ENCODE measurements at regions not wholly inside any gene's neighbourhood (a gene's known extent, or its start where the extent isn't known, plus 50 kb on each side); places are given as distances from the start of the nearest gene placed in this dataset.

DNA sequence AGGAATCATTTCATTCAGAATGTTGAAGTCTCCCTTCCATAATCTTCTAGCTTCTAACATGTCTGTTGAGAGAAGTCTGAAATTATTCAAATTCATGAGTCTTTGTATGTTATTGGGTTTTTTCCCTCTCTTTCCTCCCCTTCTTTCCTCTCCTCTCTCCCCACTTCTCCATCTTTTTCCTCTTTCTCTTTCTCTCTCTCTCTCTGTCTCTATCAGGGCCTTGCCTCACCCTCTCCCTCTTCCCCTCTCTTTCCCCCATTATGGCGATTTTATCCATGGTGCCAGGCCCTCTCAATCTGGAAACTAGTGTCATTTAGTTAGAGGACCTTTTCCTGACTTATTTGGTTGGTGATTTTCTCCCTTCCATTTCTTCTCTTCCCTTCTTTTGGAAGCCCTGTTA, 147.3 kb downstream of the SST start:
- TF ChIP-seq, protein P1, sequence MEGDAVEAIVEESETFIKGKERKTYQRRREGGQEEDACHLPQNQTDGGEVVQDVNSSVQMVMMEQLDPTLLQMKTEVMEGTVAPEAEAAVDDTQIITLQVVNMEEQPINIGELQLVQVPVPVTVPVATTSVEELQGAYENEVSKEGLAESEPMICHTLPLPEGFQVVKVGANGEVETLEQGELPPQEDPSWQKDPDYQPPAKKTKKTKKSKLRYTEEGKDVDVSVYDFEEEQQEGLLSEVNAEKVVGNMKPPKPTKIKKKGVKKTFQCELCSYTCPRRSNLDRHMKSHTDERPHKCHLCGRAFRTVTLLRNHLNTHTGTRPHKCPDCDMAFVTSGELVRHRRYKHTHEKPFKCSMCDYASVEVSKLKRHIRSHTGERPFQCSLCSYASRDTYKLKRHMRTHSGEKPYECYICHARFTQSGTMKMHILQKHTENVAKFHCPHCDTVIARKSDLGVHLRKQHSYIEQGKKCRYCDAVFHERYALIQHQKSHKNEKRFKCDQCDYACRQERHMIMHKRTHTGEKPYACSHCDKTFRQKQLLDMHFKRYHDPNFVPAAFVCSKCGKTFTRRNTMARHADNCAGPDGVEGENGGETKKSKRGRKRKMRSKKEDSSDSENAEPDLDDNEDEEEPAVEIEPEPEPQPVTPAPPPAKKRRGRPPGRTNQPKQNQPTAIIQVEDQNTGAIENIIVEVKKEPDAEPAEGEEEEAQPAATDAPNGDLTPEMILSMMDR (optimal IDR thresholded peaks at IDR 0.05 in 1 of 3, IDR thresholded peaks at IDR 0.05 in 1 of 3, conservative IDR thresholded peaks at IDR 0.05 in 1 of 3; ENCODE audit: extremely low read depth in 1 of 3, insufficient read depth in 2 of 3, low read length in 3 of 3): no peak
- TF ChIP-seq EZH2 (IDR thresholded peaks at IDR 0.05; ENCODE audit: low read length): no peak
- Histone ChIP-seq H2AFZ (ENCODE audit: control insufficient read depth, low read length) (no peak overlapping the region), H3K27me3 (ENCODE audit: control insufficient read depth, extremely low read depth, insufficient read depth, low read length) (peaks cover 3% of the 10 kb centered on the region), H3K9ac (ENCODE audit: control insufficient read depth, extremely low read depth, insufficient read depth, low read length) (no peak overlapping the region), H3K4me1 (ENCODE audit: control insufficient read depth, extremely low read depth, insufficient read depth, low read length) (no peaks in the 10 kb centered on the region), H3K27ac (ENCODE audit: control insufficient read depth, insufficient read depth, low read length) (no peak overlapping the region), H3K4me3 (ENCODE audit: control insufficient read depth in 2 of 3, extremely low read depth in 1 of 3, insufficient read depth in 2 of 3, low read depth in 1 of 3, low read length in 3 of 3) (no peak overlapping the region), H3K36me3 (ENCODE audit: control insufficient read depth in 2 of 2, extremely low read depth in 1 of 2, insufficient read depth in 2 of 2, low read length in 2 of 2) (no peaks in the 10 kb centered on the region), H3K9me3 (ENCODE audit: control insufficient read depth, low read depth, low read length) (no peaks in the 10 kb centered on the region), H3K9me1 (ENCODE audit: control insufficient read depth, extremely low read depth, insufficient read depth, low read length) (no peaks in the 10 kb centered on the region), H3K4me2 (ENCODE audit: control insufficient read depth, extremely low read depth, insufficient read depth, low read depth, low read length) (no peak overlapping the region), H3K79me2 (ENCODE audit: control insufficient read depth, insufficient read depth, low read length) (no peaks in the 10 kb centered on the region), H4K20me1 (ENCODE audit: control insufficient read depth, extremely low read depth, insufficient read depth, low read length) (no peaks in the 10 kb centered on the region)
- DNase-seq (ENCODE audit: low read depth, low spot score): no peak
- no peak for FAIRE-seq
- dilution Hi-C loops (cut with MboI; ENCODE audit: extremely low pct_ligation_motif_present, low sequenced_read_pairs): no loop called here

DNA sequence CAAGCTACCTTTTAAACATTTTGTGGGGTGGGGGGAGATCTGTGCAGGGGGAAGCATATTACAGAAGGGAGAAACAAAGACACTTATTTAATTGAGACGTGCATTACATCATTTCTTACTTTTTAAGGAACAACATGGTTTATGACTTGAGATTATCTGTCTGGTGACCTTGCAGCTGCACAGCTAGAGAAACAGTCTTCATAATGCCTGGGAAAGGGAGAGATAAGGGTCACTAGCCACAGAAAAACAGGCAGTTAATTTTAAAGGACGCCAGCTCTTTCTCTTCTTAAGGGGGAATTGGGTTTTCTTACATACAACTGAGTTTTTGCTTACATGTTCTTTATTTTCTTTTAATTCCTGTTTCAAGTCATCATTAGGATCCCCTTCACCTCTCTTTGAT, 147.9 kb downstream of the SST start:
- H3K4me3 ChIP-seq (ENCODE audit: control insufficient read depth in 2 of 3, extremely low read depth in 1 of 3, insufficient read depth in 2 of 3, low read depth in 1 of 3, low read length in 3 of 3): no peak overlapping the region
- DNase-seq (ENCODE audit: low read depth, low spot score) (no peak), FAIRE-seq (no peak)
- no peak overlapping the region for H2AFZ ChIP-seq (ENCODE audit: control insufficient read depth, low read length)
- H3K9ac ChIP-seq (ENCODE audit: control insufficient read depth, extremely low read depth, insufficient read depth, low read length): no peak overlapping the region
- no peaks in the 10 kb centered on the region for H4K20me1 ChIP-seq (ENCODE audit: control insufficient read depth, extremely low read depth, insufficient read depth, low read length)
- no peaks in the 10 kb centered on the region for H3K79me2 ChIP-seq (ENCODE audit: control insufficient read depth, insufficient read depth, low read length)
- H3K4me1 ChIP-seq (ENCODE audit: control insufficient read depth, extremely low read depth, insufficient read depth, low read length): no peaks in the 10 kb centered on the region
- no peaks in the 10 kb centered on the region for H3K36me3 ChIP-seq (ENCODE audit: control insufficient read depth in 2 of 2, extremely low read depth in 1 of 2, insufficient read depth in 2 of 2, low read length in 2 of 2)
- dilution Hi-C loops (cut with MboI; ENCODE audit: extremely low pct_ligation_motif_present, low sequenced_read_pairs): no loop called here
- no peaks in the 10 kb centered on the region for H3K9me3 ChIP-seq (ENCODE audit: control insufficient read depth, low read depth, low read length)
- TF ChIP-seq, protein P1 (optimal IDR thresholded peaks at IDR 0.05 in 1 of 3, IDR thresholded peaks at IDR 0.05 in 1 of 3, conservative IDR thresholded peaks at IDR 0.05 in 1 of 3; ENCODE audit: extremely low read depth in 1 of 3, insufficient read depth in 2 of 3, low read length in 3 of 3): no peak
- no peak for TF ChIP-seq EZH2 (IDR thresholded peaks at IDR 0.05; ENCODE audit: low read length)
- no peaks in the 10 kb centered on the region for H3K9me1 ChIP-seq (ENCODE audit: control insufficient read depth, extremely low read depth, insufficient read depth, low read length)
- no peak overlapping the region for H3K4me2 ChIP-seq (ENCODE audit: control insufficient read depth, extremely low read depth, insufficient read depth, low read depth, low read length)
- H3K27ac ChIP-seq (ENCODE audit: control insufficient read depth, insufficient read depth, low read length): no peak overlapping the region
- H3K27me3 ChIP-seq (ENCODE audit: control insufficient read depth, extremely low read depth, insufficient read depth, low read length): peaks cover 3% of the 10 kb centered on the region

All from keratinocyte (primary cell).